Gastroesophageal sphincter (tissue), 3 donors: ENCODE measurements at regions not wholly inside any gene's neighbourhood (a gene's known extent, or its start where the extent isn't known, plus 50 kb on each side); places are given as distances from the start of the nearest gene placed in this dataset.

Experiments used
- CTCF ChIP-seq, 4 experiments: fragments of 200-600 bp in 2 of 4; fragments of 450-650 bp in 2 of 4; sonication (generic) in 1 of 4; IDR thresholded peaks; one replicate each; pipeline ENCODE4 v1.5.1; 2017 to 2019; ENCODE audit warnings: antibody characterized with exemption in 4 of 4, mild to moderate bottlenecking in 2 of 4, moderate library complexity in 2 of 4
- POLR2A ChIP-seq, 2 donors: fragments of 450-650 bp; IDR thresholded peaks; one replicate each; pipeline ENCODE4 v1.6.1; 2017; ENCODE audit warnings: antibody characterized with exemption in 2 of 2, mild to moderate bottlenecking in 2 of 2, moderate library complexity in 1 of 2
- POLR2AphosphoS5 ChIP-seq: sonication (generic); formaldehyde crosslinking; IDR thresholded peaks from one replicate; pipeline ENCODE4 v1.6.1; 2017; ENCODE audit warnings: antibody characterized with exemption

- TF ChIP-seq CTCF (IDR thresholded peaks at IDR 0.05) (no peak), POLR2AphosphoS5 (no peak), POLR2A (IDR thresholded peaks at IDR 0.05) (no peak)
These were observed 278.0 kb downstream of the BRINP2 start for GRCh38 chr1:177448652-177449357.
